ENCODE measurements at regions not wholly inside any gene's neighbourhood (a gene's known extent, or its start where the extent isn't known, plus 50 kb on each side); places are given as distances from the start of the nearest gene placed in this dataset.
"Not testable (repeated sequence)": the region's sequence is repeated elsewhere in the genome, so short reads cannot be mapped to it uniquely, and the experiment has no call there.

DNA sequence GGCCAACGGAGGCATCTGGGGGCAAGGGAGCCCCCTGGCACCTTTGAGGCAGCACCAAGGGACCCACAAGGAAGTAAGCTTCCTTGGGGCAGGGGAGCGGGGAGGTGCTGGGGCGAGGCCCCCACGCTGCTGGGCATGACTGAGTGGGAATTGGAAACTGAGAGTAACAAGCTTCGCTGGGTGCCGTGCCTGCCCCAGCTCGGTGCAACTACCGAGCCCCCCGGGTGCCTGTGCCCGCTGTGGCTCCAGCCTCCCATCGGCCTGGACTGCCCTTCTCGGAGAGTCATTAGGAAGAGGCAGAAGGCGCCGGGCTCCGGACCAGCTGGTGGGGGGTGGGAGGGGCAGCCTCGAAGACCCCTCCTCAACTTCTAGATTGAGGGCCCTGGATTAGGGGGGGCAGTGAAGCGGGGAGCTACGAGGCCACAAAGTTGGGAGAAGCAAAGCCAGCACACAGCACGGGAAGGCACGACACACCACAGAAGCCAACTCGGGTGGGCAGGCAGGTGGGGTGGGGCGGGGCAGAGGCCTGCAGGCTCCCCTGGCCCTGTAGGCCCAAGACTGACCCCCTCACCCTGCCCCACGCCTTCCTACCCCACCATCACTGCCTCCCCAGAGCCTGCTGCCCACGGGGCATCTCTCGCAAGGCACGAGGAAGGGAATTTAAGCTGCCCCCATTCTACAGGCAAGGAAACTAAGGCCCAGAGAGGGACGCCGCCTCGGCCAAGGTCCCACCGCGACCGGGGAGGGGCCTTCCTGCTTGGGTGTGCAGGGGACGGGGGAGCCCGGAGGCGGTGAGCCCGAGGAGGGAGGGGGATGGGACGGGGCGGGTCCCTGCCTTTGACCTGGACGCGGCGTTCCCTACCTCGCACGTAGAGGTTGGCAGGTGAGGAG is 83.2 kb downstream of the PTPRS start:
- DNase-seq, result no peak

DNA sequence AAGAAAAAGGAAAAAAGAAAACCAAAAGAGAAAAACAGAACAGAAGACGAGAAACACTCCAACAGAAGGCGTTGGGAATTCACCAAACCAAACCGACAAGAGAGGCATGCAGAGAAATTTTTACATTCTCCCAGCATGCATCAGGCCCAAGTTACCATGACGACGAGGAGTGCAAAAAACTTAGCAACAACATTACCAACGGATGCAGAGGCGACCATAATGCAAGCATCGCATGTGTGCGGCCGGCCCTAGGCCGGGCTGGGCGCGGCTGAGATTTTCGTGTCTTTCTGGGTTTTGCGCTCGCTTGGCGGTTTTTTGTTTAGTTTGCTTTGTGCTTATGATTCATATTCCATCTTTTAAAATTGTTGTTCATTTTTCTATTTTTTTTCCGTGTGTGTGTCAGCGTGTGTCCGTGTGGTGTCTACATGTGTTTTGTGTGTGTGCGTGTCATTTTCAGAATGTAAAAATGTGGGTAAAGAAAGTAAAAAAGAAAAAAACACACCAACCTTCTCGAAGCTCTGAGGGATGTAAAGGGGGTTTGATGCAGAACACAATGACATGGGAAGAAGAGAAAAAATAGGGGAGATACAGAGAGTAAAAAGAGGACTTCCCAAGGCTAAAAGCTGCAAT is 84.9 kb downstream of the PTPRS start:
- no peak for DNase-seq

DNA sequence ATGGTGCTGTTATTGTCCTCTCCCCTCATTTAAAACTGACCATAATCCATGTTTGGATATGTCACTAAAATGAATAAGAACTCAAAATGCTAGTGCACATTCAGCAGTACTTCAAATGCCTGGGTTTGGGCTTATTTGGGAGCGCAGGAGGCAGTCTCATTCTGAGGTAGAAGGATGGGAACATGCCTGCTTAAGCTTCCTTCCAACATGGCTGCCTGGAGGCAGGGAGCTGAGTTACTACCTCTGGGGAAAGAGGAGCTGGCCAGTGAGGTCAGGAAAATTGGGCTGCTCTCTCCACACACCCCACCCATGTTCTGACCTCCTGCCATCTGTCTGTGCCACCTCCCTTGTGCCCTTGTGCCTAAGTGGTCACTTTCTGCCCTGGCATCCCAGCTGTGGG is 85.7 kb downstream of the PTPRS start:
- no peak for DNase-seq

DNA sequence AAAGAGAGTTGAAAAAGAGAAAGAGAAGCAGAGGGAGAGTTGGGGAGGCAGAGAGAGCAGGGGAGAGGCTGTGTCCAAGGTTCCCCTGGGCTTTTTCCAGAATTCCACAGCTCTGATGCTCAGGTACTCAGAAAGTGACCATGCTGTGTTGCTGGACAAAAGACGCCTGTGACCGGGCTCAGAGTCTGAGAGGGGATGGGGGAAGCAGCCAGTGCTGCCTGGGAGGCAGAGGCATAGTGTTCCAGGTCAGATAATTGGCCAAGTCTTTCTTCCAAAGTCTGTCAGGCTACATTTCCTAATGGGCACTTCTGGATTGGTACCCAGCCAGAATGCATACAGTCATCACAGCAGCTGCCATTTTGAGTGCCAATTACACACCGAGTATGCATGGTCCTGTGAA is 86.1 kb downstream of the PTPRS start:
- DNase-seq, result no peak

DNA sequence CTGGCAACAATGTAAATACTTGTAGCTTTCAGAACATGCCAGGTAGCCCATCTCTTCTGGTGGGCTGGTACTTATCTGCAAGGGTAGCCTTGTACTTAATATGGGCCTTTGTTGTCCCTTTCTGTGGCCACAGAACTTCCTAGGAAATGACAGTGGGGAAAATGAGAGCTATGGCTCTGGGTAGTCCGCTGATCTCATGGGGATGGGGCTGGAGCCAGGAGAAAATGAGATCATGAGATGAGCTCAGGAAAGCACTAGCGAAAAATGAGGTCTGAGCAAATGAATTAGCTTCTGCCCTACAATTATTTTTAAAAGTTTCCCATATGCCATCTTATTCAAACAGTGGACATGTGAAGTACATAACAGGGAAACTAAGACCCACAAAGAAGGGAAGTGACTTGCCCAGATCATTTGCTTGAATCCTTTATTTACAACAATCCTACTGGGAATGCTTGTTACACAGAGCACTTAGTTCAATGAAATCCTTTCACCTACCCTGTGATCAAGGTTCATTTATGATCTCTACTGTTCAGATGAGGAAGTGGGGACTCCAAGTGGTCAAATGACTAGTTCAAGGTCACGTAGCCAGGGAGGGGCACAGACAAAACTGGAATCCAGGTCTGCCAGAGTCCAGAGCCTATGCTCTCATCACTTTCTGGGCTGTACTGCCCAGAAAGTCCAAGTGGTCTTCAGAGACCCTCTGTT is 87.1 kb downstream of the PTPRS start:
- DNase-seq, result no peak

DNA sequence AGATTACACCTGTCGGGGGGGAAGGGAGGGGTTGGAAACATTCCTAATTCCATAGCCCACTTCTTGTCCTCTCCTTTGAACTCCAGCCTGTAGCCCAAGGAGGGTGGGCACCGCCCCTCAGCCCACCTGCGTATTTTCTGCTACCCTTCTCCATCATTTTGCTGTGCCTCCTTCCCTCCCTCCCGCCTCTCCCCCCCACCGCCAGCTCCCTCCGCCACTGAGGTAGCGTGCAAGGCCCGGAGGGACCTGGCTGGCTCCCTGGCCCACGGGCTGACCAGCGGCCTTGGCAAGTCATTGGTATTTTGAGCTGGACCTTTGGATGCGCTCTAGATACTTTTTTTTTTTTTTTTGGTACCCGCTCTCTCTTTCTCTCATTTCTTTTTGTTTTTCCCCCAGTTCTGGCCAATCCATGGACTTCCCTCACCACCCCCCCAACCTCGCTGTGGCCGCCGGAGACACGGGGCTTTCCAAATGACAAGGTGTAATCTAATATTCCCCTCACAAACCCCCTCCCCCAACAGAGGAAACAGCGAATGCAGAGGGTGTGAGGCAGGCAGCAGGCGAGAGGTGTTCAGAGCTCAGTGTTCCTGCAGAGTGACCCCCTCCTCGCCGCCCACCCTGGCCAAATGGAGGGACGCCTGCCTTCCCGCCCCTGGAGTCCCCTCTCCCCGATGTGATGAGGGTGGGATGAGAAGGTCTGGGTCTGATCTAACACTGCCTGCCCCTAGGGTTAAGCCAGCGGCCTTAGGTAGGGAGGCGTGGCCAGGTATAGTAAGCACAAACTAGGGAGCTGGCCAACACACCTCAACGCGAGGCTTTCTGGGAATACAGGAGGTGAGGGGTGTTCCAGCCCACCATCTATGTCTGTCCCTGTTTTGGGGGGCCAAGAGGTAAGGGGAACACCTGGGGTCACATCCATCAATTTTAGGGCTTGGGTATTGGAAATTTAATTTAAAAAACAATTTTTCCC is 89.2 kb downstream of the PTPRS start:
- DNase-seq, result no peak

DNA sequence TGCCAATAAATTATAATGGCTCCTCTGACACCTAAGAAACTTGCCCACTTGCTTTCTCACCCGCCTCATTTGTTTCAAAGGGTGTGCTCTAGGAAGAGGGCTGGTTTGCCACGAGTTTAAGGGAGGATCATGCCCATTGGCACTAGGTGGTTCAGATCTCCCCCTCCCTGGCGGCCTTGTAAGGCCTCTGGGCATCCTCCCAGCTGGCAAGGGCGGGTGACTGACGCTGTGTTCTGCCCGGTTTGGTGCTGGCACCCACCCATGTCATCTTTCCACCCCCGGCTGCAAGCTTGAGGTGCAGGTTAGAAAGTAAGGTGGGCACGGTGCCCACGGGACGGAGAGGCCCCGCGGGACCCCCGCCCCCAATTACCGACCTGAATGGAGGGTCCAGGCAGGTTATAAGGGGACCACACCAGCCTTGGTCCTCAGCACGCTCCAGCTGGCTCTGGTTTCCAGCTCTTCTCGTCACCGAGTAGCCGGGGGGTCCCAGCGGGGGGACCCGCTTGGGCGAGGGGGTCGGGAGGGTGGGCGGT is 90.4 kb downstream of the PTPRS start:
- DNase-seq, result no peak

DNA sequence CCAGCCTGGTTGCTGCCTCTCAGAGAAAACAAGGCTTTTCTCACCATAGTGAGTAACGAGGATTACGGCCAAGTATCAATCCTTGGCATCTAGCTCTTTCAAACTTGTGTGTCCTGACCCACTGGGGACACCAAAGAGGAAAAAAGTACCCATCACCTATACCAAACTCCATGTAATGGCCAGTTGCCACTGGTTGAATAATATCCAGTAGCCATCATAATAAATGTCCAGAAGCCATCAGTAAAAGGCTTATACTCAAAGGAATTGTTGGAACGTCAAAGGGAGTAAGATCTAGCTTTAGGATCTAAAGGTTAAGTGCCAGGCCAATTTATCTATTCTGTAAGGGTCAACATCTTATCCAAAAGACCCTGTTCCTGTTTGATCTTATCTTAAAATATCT is 91.1 kb downstream of the PTPRS start:
- DNase-seq, result no peak

DNA sequence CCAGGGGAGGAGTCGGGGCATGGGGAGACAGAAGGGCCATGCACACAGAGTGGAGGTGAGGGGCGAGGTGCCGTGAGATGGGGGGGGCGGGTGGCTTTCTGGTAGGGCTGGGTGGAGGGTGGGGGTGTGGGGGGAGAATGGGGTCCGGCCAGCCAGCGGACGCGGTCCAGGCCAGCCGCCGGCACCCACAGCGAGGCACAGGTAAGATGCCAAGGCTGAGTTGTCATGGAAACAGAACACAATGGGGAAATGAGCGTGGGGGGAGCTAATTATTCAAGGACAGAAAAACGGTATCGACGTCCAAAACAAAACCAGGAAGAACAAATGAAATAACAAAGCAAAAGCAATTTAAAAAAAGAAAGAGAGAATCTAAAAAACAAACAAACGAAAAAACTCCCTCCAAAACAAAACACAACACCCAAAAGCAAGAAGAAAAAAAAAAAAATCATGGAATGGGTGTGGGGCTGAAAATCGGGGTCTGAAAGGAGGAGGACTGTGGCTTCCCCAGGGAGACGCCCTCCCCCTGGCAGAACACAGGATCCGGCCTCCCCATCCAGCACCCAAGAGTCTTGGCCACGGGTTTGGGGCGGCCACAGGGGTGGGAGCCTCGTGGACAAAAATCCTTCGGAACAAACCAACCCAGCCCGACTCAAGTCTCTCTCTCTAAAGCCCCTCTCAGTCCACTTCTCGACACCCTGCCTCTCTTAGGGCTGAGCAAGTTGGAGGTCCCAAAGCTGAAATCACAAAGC is 92.5 kb downstream of the PTPRS start:
- no peak for DNase-seq

DNA sequence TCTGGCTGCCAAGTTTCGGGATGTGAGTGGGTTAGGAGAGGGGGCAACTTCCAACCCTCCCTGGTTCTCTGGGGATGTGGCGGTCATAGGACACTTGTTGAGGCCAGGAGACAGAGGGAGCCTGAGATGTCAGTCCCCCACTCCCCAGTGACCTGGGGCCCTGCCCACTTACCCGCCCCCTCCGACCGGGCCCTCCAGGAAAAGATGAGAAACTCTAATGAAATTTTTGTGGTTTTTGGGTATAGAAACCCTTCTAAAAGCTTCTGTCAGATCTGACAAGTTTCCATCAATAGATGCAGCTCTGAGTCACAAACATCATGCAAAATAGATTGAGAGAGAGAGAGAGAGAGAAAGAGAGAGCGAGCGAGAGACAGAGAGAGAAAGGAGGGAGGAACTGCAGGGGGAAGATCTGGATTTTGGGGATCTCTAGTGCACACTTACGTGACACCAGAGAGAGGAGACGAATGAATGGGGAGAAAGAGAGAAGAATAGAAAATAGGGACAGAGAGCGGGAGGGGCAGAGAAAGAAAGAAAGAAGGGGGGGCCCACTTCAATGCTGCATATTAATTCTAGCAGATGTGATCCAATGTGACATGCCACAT is 94.0 kb downstream of the PTPRS start:
- no peak for DNase-seq

DNA sequence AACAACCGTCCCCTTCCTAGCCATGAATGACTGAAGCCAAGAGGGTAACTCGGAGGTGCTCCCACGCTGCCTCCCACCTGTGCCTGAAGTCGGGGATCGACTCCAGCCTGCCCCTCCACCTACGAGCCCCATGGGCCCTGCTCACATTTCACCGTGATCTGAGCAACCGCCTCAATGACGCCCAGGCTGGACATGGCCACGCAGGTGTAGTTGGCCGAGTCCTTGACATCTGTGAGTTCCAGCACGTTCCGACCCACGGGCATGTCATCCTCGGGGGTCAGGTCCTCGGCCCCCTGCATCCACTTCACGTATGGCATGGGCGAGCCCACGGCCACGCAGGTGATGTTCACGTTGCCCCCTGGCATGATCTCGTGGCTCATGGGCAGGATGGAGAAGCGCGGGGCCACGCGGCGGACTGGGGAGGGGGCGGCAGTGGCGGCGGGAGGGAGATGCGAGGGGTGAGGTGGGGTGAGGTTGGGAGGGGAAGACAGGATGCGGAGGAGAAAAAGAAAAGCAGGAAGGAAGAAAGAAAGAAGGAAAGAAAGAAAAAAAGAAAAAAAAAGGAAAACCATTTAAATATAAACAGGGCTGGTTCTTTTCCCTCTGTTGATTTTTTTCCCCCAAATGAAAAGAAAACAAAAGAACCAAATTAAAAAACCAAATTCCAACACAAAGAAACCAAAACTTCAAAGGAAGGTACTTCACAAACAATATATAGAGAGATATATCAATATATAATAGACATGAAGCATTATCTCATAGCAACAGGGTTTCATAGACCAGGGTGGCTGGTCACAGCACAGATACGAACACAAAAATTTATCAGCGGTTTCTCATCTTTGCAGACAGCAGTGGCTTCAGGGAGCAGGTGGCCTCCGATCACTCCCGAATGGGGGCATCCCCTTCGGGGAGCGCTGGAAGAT is 94.7 kb downstream of the PTPRS start:
- no peak for DNase-seq

DNA sequence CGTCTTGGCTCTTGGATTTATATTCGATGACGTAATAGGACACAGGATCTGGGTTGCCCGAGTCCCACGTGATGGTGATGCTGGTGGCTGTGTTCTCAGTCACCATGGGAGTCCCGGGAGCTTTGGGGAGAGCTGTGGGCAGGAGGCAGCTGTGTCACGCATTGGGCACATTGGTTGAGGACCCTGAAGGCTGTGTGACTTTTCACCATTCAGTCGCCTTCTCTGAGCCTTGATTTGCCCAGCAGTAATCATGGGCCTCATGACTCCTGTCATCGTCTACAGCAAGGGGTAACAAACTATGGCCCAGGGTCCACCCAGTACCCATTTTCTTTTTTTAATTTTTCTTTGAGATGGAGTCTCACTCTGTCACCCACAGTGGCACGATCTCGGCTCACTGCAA is 96.3 kb downstream of the PTPRS start:
- DNase-seq, result no peak

DNA sequence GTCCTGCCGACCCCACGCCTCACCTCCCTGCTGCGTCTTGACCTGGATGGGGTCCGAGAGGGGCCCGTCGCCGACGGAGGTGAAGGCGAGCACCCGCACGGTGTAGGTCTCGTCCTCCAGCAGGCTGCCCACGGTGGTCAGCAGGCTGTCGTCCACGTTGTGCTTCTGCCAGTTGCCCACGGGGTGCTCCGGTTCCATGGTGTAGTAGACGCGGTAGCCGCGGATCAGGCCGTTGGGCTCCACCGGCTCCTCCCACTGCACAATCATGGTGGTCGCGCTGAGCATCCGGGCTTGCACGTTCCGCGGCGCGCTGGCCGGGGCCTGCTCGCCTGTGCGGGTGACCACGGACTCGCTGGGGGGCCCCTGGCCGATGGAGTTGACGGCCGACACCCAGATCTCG is 96.7 kb downstream of the PTPRS start:
- no peak for DNase-seq

DNA sequence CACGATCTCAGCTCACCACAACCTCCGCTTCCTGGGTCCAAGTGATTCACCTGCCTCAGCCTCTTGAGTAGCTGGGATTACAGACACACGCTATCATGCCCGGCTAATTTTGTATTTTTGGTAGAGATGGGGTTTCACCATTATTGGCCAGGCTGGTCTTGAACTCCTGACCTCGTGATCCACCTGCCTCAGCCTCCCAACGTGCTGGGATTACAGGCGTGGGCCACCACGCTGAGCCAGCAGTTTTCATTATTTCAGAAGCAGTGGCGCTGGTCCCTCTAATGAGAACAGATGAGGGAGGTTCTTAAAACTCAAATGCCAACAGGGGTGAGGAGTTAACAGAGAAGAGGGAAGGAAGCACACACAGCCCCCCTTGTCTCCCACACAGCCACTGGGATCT is 98.7 kb downstream of the PTPRS start:
- not testable (repeated sequence) for DNase-seq

DNA sequence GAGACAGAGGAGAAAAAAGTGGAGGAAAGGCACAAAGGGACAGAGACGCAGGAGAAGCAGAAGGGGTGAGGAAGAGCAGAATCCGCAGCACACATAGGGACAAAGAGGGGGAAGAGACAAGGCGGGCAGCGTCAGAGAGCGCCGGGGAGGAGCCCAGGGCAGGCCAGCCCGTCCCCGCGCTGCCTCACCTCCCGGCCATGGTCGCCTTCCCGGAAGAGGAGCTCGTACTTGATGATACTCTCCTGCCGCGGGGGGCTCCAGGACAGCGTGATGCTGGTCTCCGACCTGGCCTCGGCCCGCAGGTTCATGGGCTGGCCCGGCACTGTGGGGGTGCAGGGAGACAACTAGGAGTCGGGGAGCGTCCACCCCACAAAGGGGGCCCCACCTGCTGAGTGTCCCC is 100.6 kb downstream of the PTPRS start:
- no peak for DNase-seq

DNA sequence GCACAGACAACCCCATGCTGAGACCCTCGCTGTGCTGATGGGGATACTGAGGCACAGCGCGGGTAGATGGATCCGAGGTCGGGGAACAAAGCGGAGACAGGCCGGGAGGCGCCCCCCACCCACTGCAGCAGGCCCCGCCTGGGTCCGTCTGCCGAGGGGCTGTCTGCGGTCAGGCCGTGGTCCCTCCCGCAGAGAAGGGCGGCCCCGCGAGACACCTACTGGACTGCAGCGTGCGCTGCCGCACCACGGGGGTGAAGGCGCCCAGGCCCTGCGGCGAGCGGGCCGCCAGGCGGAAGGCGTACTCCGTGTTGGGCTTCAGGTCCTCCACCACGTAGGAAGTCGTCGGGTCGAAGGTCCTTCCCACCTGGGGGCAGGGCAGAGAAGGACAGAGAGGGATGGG is 101.9 kb downstream of the PTPRS start:
- no peak for DNase-seq

DNA sequence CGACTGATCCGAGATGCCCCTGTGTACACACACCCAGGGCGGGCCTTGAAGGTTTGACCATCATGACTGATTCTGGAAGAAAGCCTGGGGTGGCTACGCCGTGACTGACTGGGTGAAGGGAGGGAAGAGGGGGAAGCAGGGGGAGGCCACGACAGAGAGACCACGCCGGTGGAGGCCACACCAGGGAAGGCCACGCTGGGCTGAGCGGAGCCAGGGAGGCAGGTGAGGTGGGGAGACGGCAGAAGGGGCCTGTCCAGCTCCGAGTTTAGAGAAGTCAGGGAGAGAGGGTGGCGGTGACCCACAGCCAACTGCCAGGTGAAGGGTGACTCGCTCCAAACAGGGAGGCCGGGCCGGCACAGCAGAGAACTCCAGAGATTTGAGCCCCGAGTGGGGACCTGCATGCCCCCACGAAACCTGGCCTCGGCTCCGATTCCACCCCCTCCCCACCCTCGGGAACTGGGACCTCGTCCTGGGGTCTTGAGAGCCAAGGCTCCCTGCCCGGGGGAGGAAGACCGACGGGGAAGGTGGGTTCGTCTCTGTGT is 102.6 kb downstream of the PTPRS start:
- no peak for DNase-seq

DNA sequence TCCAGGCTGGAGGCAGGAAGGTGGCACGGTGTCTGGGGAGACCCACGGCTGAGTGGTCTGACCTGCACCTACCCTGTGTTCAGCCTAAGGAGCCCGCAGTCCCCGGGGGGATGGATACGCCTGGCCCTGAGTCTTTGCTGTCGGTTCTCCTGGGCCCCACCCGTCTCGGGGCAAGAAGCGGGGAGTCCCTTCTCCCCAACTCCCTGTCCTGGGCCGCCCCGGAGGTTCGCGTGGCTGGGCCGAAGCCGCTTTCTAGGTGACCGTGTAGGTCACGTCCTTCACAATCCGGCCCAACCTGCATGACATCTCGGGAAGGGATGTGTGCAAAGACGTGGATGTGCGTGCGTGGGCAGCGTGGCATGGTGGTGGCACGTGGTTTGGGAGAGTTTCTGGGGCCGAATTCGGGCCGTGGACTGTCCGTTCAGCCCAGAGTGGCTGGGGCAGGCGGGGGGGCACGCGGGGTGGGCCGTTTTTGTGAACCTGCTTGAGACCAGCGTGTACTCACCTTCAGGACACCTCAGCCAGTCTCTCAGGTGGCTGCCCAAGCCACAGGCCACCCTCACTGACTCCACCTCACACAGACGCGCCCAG is 103.3 kb downstream of the PTPRS start:
- no peak for DNase-seq

DNA sequence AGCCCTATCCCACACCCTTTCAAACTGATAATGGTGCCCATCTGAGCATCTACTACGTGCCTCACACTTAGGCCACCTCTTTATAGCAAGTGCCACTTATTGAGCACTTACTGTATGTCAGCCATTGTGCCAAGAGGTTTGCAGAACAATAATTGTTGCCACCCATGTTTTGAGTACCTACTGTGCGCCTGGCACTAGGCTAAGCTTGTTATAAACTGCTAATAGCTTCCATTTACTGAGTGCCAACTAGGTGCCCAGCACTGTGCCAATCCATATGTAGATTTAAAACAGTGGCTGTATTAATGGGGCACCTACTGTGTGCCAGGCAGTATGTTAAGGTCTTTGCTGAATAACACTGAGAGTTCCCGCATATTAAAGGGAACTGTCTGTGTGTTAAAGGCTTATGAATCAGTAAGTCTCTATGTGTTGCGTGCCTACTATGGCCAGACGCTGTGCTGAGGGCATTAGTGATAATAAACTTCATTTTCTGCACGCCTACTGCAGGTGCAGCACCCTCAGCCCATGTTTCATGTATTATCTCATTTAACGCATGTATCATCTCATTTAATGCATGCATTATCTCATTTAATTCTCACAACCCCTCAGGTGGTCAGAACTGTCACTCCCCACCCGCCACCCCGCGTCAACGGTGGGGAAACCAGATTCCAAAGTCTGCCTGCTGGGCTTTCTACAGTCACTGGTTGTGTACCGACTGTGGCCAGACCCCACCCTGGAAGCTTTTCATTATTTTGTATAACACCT is 105.0 kb downstream of the PTPRS start:
- DNase-seq, result no peak

Data from fibroblast of skin of right quadriceps (primary cell).